Endothelial cell of umbilical vein (primary cell): ENCODE measurements at regions not wholly inside any gene's neighbourhood (a gene's known extent, or its start where the extent isn't known, plus 50 kb on each side); places are given as distances from the start of the nearest gene placed in this dataset.

Source experiments
- BruUV-seq: library from RNA; stranded (reverse); fragments of 400-500 nt; replicated peaks from 2 replicates; lab custom pipeline; 2021; lab: Mats Ljungman, UMichigan
- CTCF ChIA-PET: fragments of 300-600, 350-600 bp; sonication (Branson Sonifier 250); formaldehyde crosslinking; loops from one replicate; lab custom pipeline; 2021; ENCODE audit warnings: antibody characterized with exemption, inconsistent platforms; lab: Charles Lee
- POLR2A ChIA-PET: fragments of 300-600, 350-600 bp; sonication (Branson Sonifier 250); formaldehyde crosslinking; loops from one replicate; lab custom pipeline; 2021; ENCODE audit warnings: antibody characterized with exemption, inconsistent platforms; lab: Charles Lee
- DNase-seq: peaks from one replicate; pipeline ENCODE4 v3.0.0-alpha.2; 2011; ENCODE audit warnings: low read depth, low spot score
- FAIRE-seq: peaks from 2 replicates; lab custom pipeline; 2011; peaks lifted over from hg19 to GRCh38; lab: Jason Lieb, UNC
- H2AFZ ChIP-seq: 2 replicates; pipeline ENCODE4 v1.6.0; 2012; ENCODE audit warnings: low read depth, low read length, control low read depth, inconsistent platforms
- H3K27ac ChIP-seq: 2 replicates; pipeline ENCODE4 v1.5.1; 2011; ENCODE audit warnings: low read depth, mild to moderate bottlenecking, control low read depth, low read length, moderate library complexity; ENCODE audit not compliant: insufficient read depth
- H3K27me3 ChIP-seq, 2 experiments: 2 replicates each; pipeline versions ENCODE4 v1.6.0 to v1.6.1; 2011; ENCODE audit warnings: low read length in 2 of 2, mixed read lengths in 1 of 2; ENCODE audit not compliant: control insufficient read depth in 2 of 2, insufficient read depth in 2 of 2
- H3K36me3 ChIP-seq, 2 experiments: 2 replicates in 1 of 2; 3 replicates in 1 of 2; pipeline ENCODE4 v1.5.1; 2011; ENCODE audit warnings: low read length in 2 of 2, mild to moderate bottlenecking in 1 of 2, moderate library complexity in 1 of 2; ENCODE audit not compliant: control insufficient read depth in 2 of 2, insufficient read depth in 2 of 2; ENCODE audit errors: extremely low read depth in 1 of 2
- H3K4me1 ChIP-seq: 3 replicates; pipeline ENCODE4 v1.5.1; 2011; ENCODE audit warnings: mild to moderate bottlenecking, low read length; ENCODE audit not compliant: control insufficient read depth, insufficient read depth; ENCODE audit errors: extremely low read depth
- H3K4me2 ChIP-seq: 2 replicates; pipeline ENCODE4 v1.6.1; 2011; ENCODE audit warnings: low read length, control low read depth, mixed read lengths; ENCODE audit not compliant: insufficient read depth
- H3K4me3 ChIP-seq, 3 experiments: fragments of 200-600 bp in 1 of 3; sonication (generic), shearing (Covaris generic) in 1 of 3; replicated peaks in 1 of 3; 2 replicates each; pipeline ENCODE4 v1.5.1; 2011 to 2016; ENCODE audit warnings: control low read depth in 3 of 3, low read length in 3 of 3, mild to moderate bottlenecking in 2 of 3, inconsistent platforms in 1 of 3, low read depth in 1 of 3, moderate library complexity in 1 of 3; ENCODE audit not compliant: insufficient read depth in 1 of 3
- H3K79me2 ChIP-seq: 2 replicates; pipeline ENCODE4 v1.6.0; 2012; ENCODE audit warnings: low read length, inconsistent platforms; ENCODE audit not compliant: control insufficient read depth, insufficient read depth
- H3K9ac ChIP-seq: replicated peaks from 2 replicates; pipeline ENCODE3; 2011; ENCODE audit warnings: low read length, control low read depth; ENCODE audit not compliant: insufficient read depth; ENCODE audit errors: extremely low read depth
- H3K9me1 ChIP-seq: replicated peaks from 3 replicates; pipeline ENCODE4 v1.6.0; 2011; ENCODE audit warnings: mild to moderate bottlenecking, low read length; ENCODE audit not compliant: control insufficient read depth, insufficient read depth; ENCODE audit errors: extremely low read depth
- H3K9me3 ChIP-seq: replicated peaks from 2 replicates; pipeline ENCODE4 v1.5.1; 2012; ENCODE audit warnings: low read length, inconsistent platforms; ENCODE audit not compliant: control insufficient read depth, insufficient read depth
- H4K20me1 ChIP-seq: replicated peaks from 2 replicates; pipeline ENCODE3; 2011; ENCODE audit warnings: mild to moderate bottlenecking, low read length; ENCODE audit not compliant: control insufficient read depth, insufficient read depth; ENCODE audit errors: extremely low read depth
- EZH2 ChIP-seq: IDR thresholded peaks from 2 replicates; pipeline ENCODE4 v1.6.1; 2012; ENCODE audit warnings: borderline replicate concordance, low read depth, mild to moderate bottlenecking, moderate library complexity, low read length, inconsistent platforms; ENCODE audit not compliant: severe bottlenecking
- FOS ChIP-seq: IDR thresholded peaks from 2 replicates; pipeline ENCODE4 v1.6.1; 2011; ENCODE audit warnings: mild to moderate bottlenecking, low read length, moderate library complexity, borderline replicate concordance; ENCODE audit not compliant: insufficient read depth
- GATA2 ChIP-seq: IDR thresholded peaks from 2 replicates; pipeline ENCODE4 v1.7.0; 2011; ENCODE audit warnings: low read depth, mild to moderate bottlenecking, moderate library complexity, mixed read lengths, low read length; ENCODE audit not compliant: insufficient read length, insufficient read depth
- JUN ChIP-seq: IDR thresholded peaks from 2 replicates; pipeline ENCODE4 v1.6.1; 2011; ENCODE audit warnings: borderline replicate concordance, low read depth; ENCODE audit not compliant: insufficient read length, insufficient read depth
- MYC ChIP-seq: IDR thresholded peaks from one replicate; pipeline ENCODE4 v1.6.1; 2011; ENCODE audit warnings: mild to moderate bottlenecking, low read depth, low read length
- POLR2A ChIP-seq: IDR thresholded peaks from 2 replicates; pipeline ENCODE4 v1.6.1; 2012; ENCODE audit warnings: low read depth, mild to moderate bottlenecking, control low read depth, low read length
- POLR2AphosphoS5 ChIP-seq: IDR thresholded peaks from 2 replicates; pipeline ENCODE4 v1.6.1; 2012; ENCODE audit warnings: low read depth, mild to moderate bottlenecking, control low read depth, low read length, moderate library complexity; ENCODE audit not compliant: insufficient read depth
- dilution Hi-C: fragments of 300-500 bp; cut with MboI; formaldehyde crosslinking; loops from one replicate; pipeline ENCODE4 v1.15.0; 2019; ENCODE audit warnings: low sequenced_read_pairs; ENCODE audit not compliant: extremely low pct_ligation_motif_present
- intact Hi-C: fragments of 100-400 bp; cut with micrococcal nuclease; formaldehyde crosslinking; loops from one replicate; pipeline ENCODE4 v1.10.0; 2022
- TF ChIP-seq, protein P1 (sequence below): IDR thresholded peaks from 2 replicates; pipeline ENCODE4 v1.6.1; 2011; ENCODE audit not compliant: insufficient read depth, insufficient read length
- TF ChIP-seq, protein P2 (sequence below), 2 donors: IDR thresholded peaks; 1 replicate in 1 of 2; 2 replicates in 1 of 2; pipeline ENCODE4 v1.5.1; 2011; ENCODE audit warnings: low read length in 2 of 2, mild to moderate bottlenecking in 2 of 2, moderate library complexity in 2 of 2, control low read depth in 1 of 2, inconsistent platforms in 1 of 2, low read depth in 1 of 2; ENCODE audit not compliant: insufficient read depth in 1 of 2; ENCODE audit errors: extremely low read depth in 1 of 2

DNA sequence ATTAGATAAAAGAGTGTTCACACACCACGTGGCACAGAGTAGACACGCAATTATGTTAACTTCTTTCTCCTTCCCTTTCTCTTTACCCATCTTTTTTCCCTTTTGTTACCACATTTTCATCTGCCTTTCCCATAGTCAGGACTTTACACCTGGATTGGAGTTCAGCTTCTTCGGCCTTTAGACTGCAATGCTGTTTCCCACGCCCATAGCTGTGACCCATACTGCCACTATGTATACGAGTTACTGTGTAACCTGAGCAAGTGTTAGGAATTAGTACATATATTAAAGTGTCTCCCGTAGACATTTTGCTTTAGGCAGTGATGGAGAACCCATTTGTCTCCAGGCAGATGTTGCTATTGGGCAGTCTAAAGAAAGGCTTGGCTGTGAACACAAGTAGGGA lies 143.6 kb upstream of the SLC28A3 start:
- Histone ChIP-seq H3K4me1 (no peaks in the 10 kb centered on the region), H2AFZ (no peak overlapping the region), H3K9me1 (no peaks in the 10 kb centered on the region), H3K27ac (no peak overlapping the region), H3K9me3 (peaks cover 2% of the 10 kb centered on the region), H3K79me2 (no peaks in the 10 kb centered on the region), H3K4me3 (no peak overlapping the region), H3K36me3 (no peaks in the 10 kb centered on the region), H3K4me2 (no peak overlapping the region), H4K20me1 (no peaks in the 10 kb centered on the region), H3K27me3 (no peaks in the 10 kb centered on the region), H3K9ac (no peak overlapping the region)
- POLR2A ChIA-PET, result no interaction called here
- DNase-seq, result no peak
- TF ChIP-seq, protein P1, sequence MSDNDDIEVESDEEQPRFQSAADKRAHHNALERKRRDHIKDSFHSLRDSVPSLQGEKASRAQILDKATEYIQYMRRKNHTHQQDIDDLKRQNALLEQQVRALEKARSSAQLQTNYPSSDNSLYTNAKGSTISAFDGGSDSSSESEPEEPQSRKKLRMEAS, result no peak
- TF ChIP-seq JUN, result no peak
- no peak for TF ChIP-seq EZH2
- no peak for TF ChIP-seq GATA2
- no peak for TF ChIP-seq POLR2AphosphoS5
- no peak for TF ChIP-seq FOS
- TF ChIP-seq, protein P2, sequence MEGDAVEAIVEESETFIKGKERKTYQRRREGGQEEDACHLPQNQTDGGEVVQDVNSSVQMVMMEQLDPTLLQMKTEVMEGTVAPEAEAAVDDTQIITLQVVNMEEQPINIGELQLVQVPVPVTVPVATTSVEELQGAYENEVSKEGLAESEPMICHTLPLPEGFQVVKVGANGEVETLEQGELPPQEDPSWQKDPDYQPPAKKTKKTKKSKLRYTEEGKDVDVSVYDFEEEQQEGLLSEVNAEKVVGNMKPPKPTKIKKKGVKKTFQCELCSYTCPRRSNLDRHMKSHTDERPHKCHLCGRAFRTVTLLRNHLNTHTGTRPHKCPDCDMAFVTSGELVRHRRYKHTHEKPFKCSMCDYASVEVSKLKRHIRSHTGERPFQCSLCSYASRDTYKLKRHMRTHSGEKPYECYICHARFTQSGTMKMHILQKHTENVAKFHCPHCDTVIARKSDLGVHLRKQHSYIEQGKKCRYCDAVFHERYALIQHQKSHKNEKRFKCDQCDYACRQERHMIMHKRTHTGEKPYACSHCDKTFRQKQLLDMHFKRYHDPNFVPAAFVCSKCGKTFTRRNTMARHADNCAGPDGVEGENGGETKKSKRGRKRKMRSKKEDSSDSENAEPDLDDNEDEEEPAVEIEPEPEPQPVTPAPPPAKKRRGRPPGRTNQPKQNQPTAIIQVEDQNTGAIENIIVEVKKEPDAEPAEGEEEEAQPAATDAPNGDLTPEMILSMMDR (IDR thresholded peaks at IDR 0.05; ENCODE audit: extremely low read depth in 1 of 2, insufficient read depth in 1 of 2, low read depth in 1 of 2, low read length in 2 of 2), result no peak
- TF ChIP-seq MYC, result no peak
- no peak for TF ChIP-seq POLR2A
- intact Hi-C loops (no loop called here), dilution Hi-C loops (no loop called here)
- CTCF ChIA-PET, result no interaction called here
- no peak for FAIRE-seq
- BruUV-seq, result no TSS peak
